HG03066 (cell line): ENCODE measurements at regions not wholly inside any gene's neighbourhood (a gene's known extent, or its start where the extent isn't known, plus 50 kb on each side); places are given as distances from the start of the nearest gene placed in this dataset.

ENCODE experiments used
- ATAC-seq: cut with Tn5 transposase; IDR thresholded peaks from one replicate; pipeline ENCODE4 v1.9.1; 2021; ENCODE audit warnings: low read depth; ENCODE audit not compliant: unreplicated experiment

- ATAC-seq: no peak
These were observed 1166.0 kb upstream of the GJE1 start for GRCh38 chr6:140966676-140967075.

GRCh38 chr6:140960566-140960965, 1172.2 kb upstream of the GJE1 start:
- ATAC-seq: no peak

- no peak for ATAC-seq
These were observed 1175.3 kb upstream of the GJE1 start for GRCh38 chr6:140957386-140957785.

- ATAC-seq: no peak
These were observed 1176.0 kb upstream of the GJE1 start for GRCh38 chr6:140956571-140957369.

GRCh38 chr6:140940251-140940925, 1192.3 kb upstream of the GJE1 start:
- ATAC-seq: no peak

- no peak for ATAC-seq
These were observed 1199.8 kb upstream of the GJE1 start for GRCh38 chr6:140932909-140933308.

GRCh38 chr6:140931581-140931980, 1201.1 kb upstream of the GJE1 start:
- no peak for ATAC-seq

- ATAC-seq: no peak
These were observed 1203.6 kb upstream of the GJE1 start for GRCh38 chr6:140929121-140929520.

- no peak for ATAC-seq
These were observed 1209.7 kb upstream of the GJE1 start for GRCh38 chr6:140923048-140923447.

- no peak for ATAC-seq
These were observed 1211.1 kb upstream of the GJE1 start for GRCh38 chr6:140921366-140922226.

GRCh38 chr6:140917911-140918310, 1214.8 kb upstream of the GJE1 start:
- no peak for ATAC-seq

GRCh38 chr6:140915551-140915950, 1217.2 kb upstream of the GJE1 start:
- ATAC-seq: no peak

- ATAC-seq: no peak
These were observed 1217.6 kb upstream of the GJE1 start for GRCh38 chr6:140915103-140915502.

- ATAC-seq: no peak
These were observed 1220.0 kb upstream of the GJE1 start for GRCh38 chr6:140912686-140913085.

GRCh38 chr6:140909625-140910024, 1223.1 kb upstream of the GJE1 start:
- no peak for ATAC-seq

- no peak for ATAC-seq
These were observed 1223.6 kb upstream of the GJE1 start for GRCh38 chr6:140909156-140909555.

GRCh38 chr6:140908505-140908904, 1224.2 kb upstream of the GJE1 start:
- no peak for ATAC-seq

GRCh38 chr6:140907235-140907634, 1225.5 kb upstream of the GJE1 start:
- no peak for ATAC-seq

GRCh38 chr6:140905724-140906123, 1227.0 kb upstream of the GJE1 start:
- no peak for ATAC-seq

- ATAC-seq: no peak
These were observed 1227.7 kb upstream of the GJE1 start for GRCh38 chr6:140905050-140905449.
